B cell (primary cell): ENCODE measurements at regions not wholly inside any gene's neighbourhood (a gene's known extent, or its start where the extent isn't known, plus 50 kb on each side); places are given as distances from the start of the nearest gene placed in this dataset.

Source experiments
- EZH2 ChIP-seq: IDR thresholded peaks from 2 replicates; pipeline ENCODE4 v1.6.1; 2012; ENCODE audit warnings: borderline replicate concordance, low read depth, mild to moderate bottlenecking, moderate library complexity, low read length; ENCODE audit not compliant: insufficient read depth, poor library complexity, severe bottlenecking
- TF ChIP-seq, protein P1 (sequence below): fragments of 200-600 bp; IDR thresholded peaks from one replicate; pipeline ENCODE4 v1.8.0; 2022; ENCODE audit warnings: antibody characterized with exemption, mild to moderate bottlenecking

DNA sequence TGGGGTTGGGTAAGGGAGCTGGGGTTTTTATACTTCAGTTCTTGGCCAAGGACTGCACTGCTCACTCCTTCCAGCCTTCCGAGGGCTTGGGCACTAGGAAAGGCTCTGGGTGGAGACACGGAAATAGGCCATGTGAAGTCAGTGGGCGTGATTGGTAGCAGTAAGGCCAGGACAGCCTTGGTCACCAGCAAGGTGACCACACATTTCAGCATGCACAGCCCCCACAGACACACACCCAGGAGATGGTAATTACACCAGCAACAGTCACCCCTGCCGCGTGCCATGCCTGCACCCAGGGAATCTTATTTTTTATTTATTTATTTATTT, 252.5 kb downstream of the SEC14L1 start:
- no peak for TF ChIP-seq EZH2
- TF ChIP-seq, protein P1, sequence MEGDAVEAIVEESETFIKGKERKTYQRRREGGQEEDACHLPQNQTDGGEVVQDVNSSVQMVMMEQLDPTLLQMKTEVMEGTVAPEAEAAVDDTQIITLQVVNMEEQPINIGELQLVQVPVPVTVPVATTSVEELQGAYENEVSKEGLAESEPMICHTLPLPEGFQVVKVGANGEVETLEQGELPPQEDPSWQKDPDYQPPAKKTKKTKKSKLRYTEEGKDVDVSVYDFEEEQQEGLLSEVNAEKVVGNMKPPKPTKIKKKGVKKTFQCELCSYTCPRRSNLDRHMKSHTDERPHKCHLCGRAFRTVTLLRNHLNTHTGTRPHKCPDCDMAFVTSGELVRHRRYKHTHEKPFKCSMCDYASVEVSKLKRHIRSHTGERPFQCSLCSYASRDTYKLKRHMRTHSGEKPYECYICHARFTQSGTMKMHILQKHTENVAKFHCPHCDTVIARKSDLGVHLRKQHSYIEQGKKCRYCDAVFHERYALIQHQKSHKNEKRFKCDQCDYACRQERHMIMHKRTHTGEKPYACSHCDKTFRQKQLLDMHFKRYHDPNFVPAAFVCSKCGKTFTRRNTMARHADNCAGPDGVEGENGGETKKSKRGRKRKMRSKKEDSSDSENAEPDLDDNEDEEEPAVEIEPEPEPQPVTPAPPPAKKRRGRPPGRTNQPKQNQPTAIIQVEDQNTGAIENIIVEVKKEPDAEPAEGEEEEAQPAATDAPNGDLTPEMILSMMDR, result no peak
